ENCODE measurements at regions not wholly inside any gene's neighbourhood (a gene's known extent, or its start where the extent isn't known, plus 50 kb on each side); places are given as distances from the start of the nearest gene placed in this dataset.

- TF ChIP-seq CTCF (conservative IDR thresholded peaks at IDR 0.05; ENCODE audit: low read depth, low read length), result no peak
- H3K4me3 ChIP-seq (ENCODE audit: low read depth, low read length), result no peak overlapping the region
- DNase-seq (ENCODE audit: low read depth), result no peak
These were observed 157.8 kb upstream of the SALL4 start for GRCh38 chr20:51960047-51960675.

GRCh38 chr20:51959066-51959542, 156.8 kb upstream of the SALL4 start:
- no peak for DNase-seq (ENCODE audit: low read depth)
- no peak overlapping the region for H3K4me3 ChIP-seq (ENCODE audit: low read depth, low read length)
- no peak for TF ChIP-seq CTCF (conservative IDR thresholded peaks at IDR 0.05; ENCODE audit: low read depth, low read length)

- no peak for TF ChIP-seq CTCF (conservative IDR thresholded peaks at IDR 0.05; ENCODE audit: low read depth, low read length)
- no peak for DNase-seq (ENCODE audit: low read depth)
- H3K4me3 ChIP-seq (ENCODE audit: low read depth, low read length), result no peak overlapping the region
These were observed 156.1 kb upstream of the SALL4 start for GRCh38 chr20:51958099-51959065.

- H3K4me3 ChIP-seq (ENCODE audit: low read depth, low read length), result no peak overlapping the region
- DNase-seq (ENCODE audit: low read depth), result no peak
- TF ChIP-seq CTCF (conservative IDR thresholded peaks at IDR 0.05; ENCODE audit: low read depth, low read length), result no peak
These were observed 153.4 kb upstream of the SALL4 start for GRCh38 chr20:51955756-51956155.

GRCh38 chr20:51953731-51954340, 151.5 kb upstream of the SALL4 start:
- no peak for DNase-seq (ENCODE audit: low read depth)
- no peak overlapping the region for H3K4me3 ChIP-seq (ENCODE audit: low read depth, low read length)
- TF ChIP-seq CTCF (conservative IDR thresholded peaks at IDR 0.05; ENCODE audit: low read depth, low read length), result no peak

GRCh38 chr20:51950926-51951325, 148.6 kb upstream of the SALL4 start:
- TF ChIP-seq CTCF (conservative IDR thresholded peaks at IDR 0.05; ENCODE audit: low read depth, low read length), result no peak
- no peak overlapping the region for H3K4me3 ChIP-seq (ENCODE audit: low read depth, low read length)
- no peak for DNase-seq (ENCODE audit: low read depth)
